Astrocyte (in vitro differentiated cells and primary cell): ENCODE measurements at regions not wholly inside any gene's neighbourhood (a gene's known extent, or its start where the extent isn't known, plus 50 kb on each side); places are given as distances from the start of the nearest gene placed in this dataset.

Experiments used
- DNase-seq: peaks from one replicate; pipeline ENCODE4 v3.0.0-alpha.2; 2010; ENCODE audit warnings: low read depth
- FAIRE-seq: peaks from 2 replicates; lab custom pipeline; 2011; peaks lifted over from hg19 to GRCh38; lab: Jason Lieb, UNC
- H2AFZ ChIP-seq: 2 replicates; pipeline ENCODE4 v1.6.0; 2012; ENCODE audit warnings: low read depth, low read length, inconsistent platforms
- H3K27ac ChIP-seq: 2 replicates; pipeline ENCODE4 v1.5.1; 2011; ENCODE audit warnings: low read depth, low read length, inconsistent platforms
- H3K27me3 ChIP-seq: 2 replicates; pipeline ENCODE4 v1.6.0; 2011; ENCODE audit warnings: low read length, inconsistent platforms; ENCODE audit not compliant: insufficient read depth
- H3K36me3 ChIP-seq: 2 replicates; pipeline ENCODE4 v1.5.1; 2011; ENCODE audit warnings: low read length, inconsistent platforms; ENCODE audit not compliant: insufficient read depth
- H3K4me1 ChIP-seq: 2 replicates; pipeline ENCODE4 v1.5.1; 2011; ENCODE audit warnings: low read length, inconsistent platforms; ENCODE audit not compliant: insufficient read depth
- H3K4me2 ChIP-seq: 2 replicates; pipeline ENCODE4 v1.6.0; 2012; ENCODE audit warnings: low read length, inconsistent platforms
- H3K4me3 ChIP-seq: 2 replicates; pipeline ENCODE4 v1.5.1; 2011; ENCODE audit warnings: low read depth, mild to moderate bottlenecking, low read length, inconsistent platforms; ENCODE audit not compliant: insufficient read depth
- H3K79me2 ChIP-seq: 2 replicates; pipeline ENCODE4 v1.6.0; 2012; ENCODE audit warnings: mild to moderate bottlenecking, low read length, inconsistent platforms; ENCODE audit not compliant: insufficient read depth
- H3K9ac ChIP-seq: 2 replicates; pipeline ENCODE4 v1.6.0; 2012; ENCODE audit warnings: mild to moderate bottlenecking, low read length, inconsistent platforms
- H3K9me3 ChIP-seq: 2 replicates; pipeline ENCODE4 v1.5.1; 2012; ENCODE audit warnings: low read depth, mild to moderate bottlenecking, low read length, inconsistent platforms; ENCODE audit not compliant: insufficient read depth
- H4K20me1 ChIP-seq: 2 replicates; pipeline ENCODE4 v1.6.0; 2012; ENCODE audit warnings: low read length, inconsistent platforms; ENCODE audit not compliant: insufficient read depth
- H3K27ac Mint-ChIP-seq: one replicate; pipeline ENCODE4 v1.8.0; 2021; ENCODE audit warnings: mild to moderate bottlenecking, mixed read lengths; ENCODE audit not compliant: unreplicated experiment
- H3K27me3 Mint-ChIP-seq: one replicate; pipeline ENCODE4 v1.8.0; 2021; ENCODE audit warnings: low read depth, mixed read lengths; ENCODE audit not compliant: unreplicated experiment
- H3K36me3 Mint-ChIP-seq: one replicate; pipeline ENCODE4 v1.8.0; 2021; ENCODE audit warnings: low read depth, mixed read lengths; ENCODE audit not compliant: unreplicated experiment
- H3K4me1 Mint-ChIP-seq: one replicate; pipeline ENCODE4 v1.8.0; 2021; ENCODE audit warnings: low read depth, mixed read lengths; ENCODE audit not compliant: unreplicated experiment
- H3K4me3 Mint-ChIP-seq: one replicate; pipeline ENCODE4 v1.8.0; 2021; ENCODE audit warnings: mild to moderate bottlenecking, moderate library complexity, mixed read lengths; ENCODE audit not compliant: unreplicated experiment
- H3K9me3 Mint-ChIP-seq: one replicate; pipeline ENCODE4 v1.8.0; 2021; ENCODE audit warnings: mild to moderate bottlenecking, mixed read lengths; ENCODE audit not compliant: unreplicated experiment
- EZH2 ChIP-seq: IDR thresholded peaks from 2 replicates; pipeline ENCODE4 v1.6.1; 2012; ENCODE audit warnings: mild to moderate bottlenecking, low read length, inconsistent platforms; ENCODE audit not compliant: insufficient read depth
- TF ChIP-seq, protein P1 (sequence below): IDR thresholded peaks from 2 replicates; pipeline ENCODE4 v1.5.1; 2011; ENCODE audit warnings: low read depth, mild to moderate bottlenecking, inconsistent platforms, low read length, moderate library complexity; ENCODE audit not compliant: insufficient read depth

DNA sequence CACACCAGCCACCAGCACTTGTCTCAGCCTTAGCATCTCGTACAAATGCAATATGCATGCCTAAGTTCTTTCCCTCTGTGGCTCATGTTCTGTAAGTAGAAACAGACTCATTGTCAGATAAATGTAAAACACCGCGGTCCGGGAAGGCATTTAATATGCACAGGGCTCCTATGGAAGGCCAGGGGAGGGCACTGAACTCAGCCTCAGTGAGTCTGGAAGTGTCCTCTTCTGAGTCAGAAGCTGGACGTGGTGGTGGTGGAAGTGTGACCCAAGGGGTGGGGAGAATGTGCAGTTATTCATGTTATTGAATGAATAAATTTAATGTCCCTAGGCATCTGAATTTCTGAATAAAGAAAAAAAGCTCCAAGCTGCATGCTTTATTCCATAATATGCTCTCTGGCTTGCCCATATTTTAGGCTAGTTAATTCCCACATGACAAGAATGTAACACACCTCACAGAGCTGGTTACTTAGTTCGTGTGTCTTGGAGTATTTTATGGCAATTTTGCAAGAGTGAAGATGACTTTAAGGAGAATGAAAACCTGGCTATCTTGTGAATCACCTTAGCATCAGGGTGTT lies 193.1 kb upstream of the GATB start:
- H3K27ac Mint-ChIP-seq: no peak overlapping the region
- peaks cover 16% of the 10 kb centered on the region for H3K4me1 Mint-ChIP-seq
- H3K36me3 Mint-ChIP-seq: no peaks in the 10 kb centered on the region
- Histone ChIP-seq H3K4me1 (peaks cover 8% of the 10 kb centered on the region), H3K9ac (no peak overlapping the region), H3K79me2 (no peaks in the 10 kb centered on the region), H2AFZ (no peak overlapping the region), H4K20me1 (no peaks in the 10 kb centered on the region), H3K27ac (no peak overlapping the region), H3K4me3 (no peak overlapping the region), H3K9me3 (no peaks in the 10 kb centered on the region), H3K36me3 (no peaks in the 10 kb centered on the region), H3K4me2 (no peak overlapping the region), H3K27me3 (no peaks in the 10 kb centered on the region)
- H3K9me3 Mint-ChIP-seq: no peaks in the 10 kb centered on the region
- H3K27me3 Mint-ChIP-seq: peaks cover 10% of the 10 kb centered on the region
- DNase-seq (no peak), FAIRE-seq (no peak)
- TF ChIP-seq EZH2: no peak
- TF ChIP-seq, protein P1, sequence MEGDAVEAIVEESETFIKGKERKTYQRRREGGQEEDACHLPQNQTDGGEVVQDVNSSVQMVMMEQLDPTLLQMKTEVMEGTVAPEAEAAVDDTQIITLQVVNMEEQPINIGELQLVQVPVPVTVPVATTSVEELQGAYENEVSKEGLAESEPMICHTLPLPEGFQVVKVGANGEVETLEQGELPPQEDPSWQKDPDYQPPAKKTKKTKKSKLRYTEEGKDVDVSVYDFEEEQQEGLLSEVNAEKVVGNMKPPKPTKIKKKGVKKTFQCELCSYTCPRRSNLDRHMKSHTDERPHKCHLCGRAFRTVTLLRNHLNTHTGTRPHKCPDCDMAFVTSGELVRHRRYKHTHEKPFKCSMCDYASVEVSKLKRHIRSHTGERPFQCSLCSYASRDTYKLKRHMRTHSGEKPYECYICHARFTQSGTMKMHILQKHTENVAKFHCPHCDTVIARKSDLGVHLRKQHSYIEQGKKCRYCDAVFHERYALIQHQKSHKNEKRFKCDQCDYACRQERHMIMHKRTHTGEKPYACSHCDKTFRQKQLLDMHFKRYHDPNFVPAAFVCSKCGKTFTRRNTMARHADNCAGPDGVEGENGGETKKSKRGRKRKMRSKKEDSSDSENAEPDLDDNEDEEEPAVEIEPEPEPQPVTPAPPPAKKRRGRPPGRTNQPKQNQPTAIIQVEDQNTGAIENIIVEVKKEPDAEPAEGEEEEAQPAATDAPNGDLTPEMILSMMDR: no peak
- no peak overlapping the region for H3K4me3 Mint-ChIP-seq

DNA sequence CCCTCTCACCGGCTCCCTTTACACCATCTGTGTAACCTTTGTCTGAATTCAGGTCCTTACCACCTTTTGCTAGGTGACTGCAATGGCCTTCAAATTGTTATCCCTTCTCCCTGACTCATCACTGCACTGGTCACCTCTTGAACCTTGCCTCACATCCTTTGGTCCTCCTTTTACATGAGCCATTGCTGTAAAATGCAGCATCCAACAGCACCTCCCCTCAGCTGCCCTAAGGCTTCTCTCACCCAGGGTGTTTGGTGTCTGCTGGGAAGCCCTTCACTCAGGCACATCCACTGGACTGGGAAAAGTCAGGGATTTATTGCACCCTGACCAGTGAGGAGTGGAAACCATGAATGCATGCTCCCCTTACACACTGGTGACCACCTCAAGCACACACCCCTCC lies 192.5 kb upstream of the GATB start:
- H3K27me3 ChIP-seq: no peaks in the 10 kb centered on the region
- H3K27ac ChIP-seq: no peak overlapping the region
- no peak overlapping the region for H3K4me3 ChIP-seq
- H4K20me1 ChIP-seq: no peaks in the 10 kb centered on the region
- DNase-seq (no peak), FAIRE-seq (no peak)
- H3K4me2 ChIP-seq: no peak overlapping the region
- no peaks in the 10 kb centered on the region for H3K36me3 ChIP-seq
- no peak overlapping the region for H3K9ac ChIP-seq
- Mint-ChIP-seq H3K36me3 (no peaks in the 10 kb centered on the region), H3K4me1 (peaks cover 16% of the 10 kb centered on the region), H3K27me3 (peaks cover 10% of the 10 kb centered on the region), H3K4me3 (no peak overlapping the region), H3K27ac (no peak overlapping the region), H3K9me3 (no peaks in the 10 kb centered on the region)
- TF ChIP-seq EZH2: no peak
- TF ChIP-seq, protein P1: no peak
- H3K79me2 ChIP-seq: no peaks in the 10 kb centered on the region
- H3K9me3 ChIP-seq: no peaks in the 10 kb centered on the region
- H2AFZ ChIP-seq: no peak overlapping the region
- H3K4me1 ChIP-seq: peaks cover 8% of the 10 kb centered on the region

- no peaks in the 10 kb centered on the region for H4K20me1 ChIP-seq
- H3K27me3 Mint-ChIP-seq: peaks cover 10% of the 10 kb centered on the region
- H3K27ac Mint-ChIP-seq: no peak overlapping the region
- H3K36me3 Mint-ChIP-seq: no peaks in the 10 kb centered on the region
- H3K4me3 ChIP-seq: no peak overlapping the region
- TF ChIP-seq, protein P1: no peak
- no peak for TF ChIP-seq EZH2
- FAIRE-seq: no peak
- no peak overlapping the region for H3K9ac ChIP-seq
- peaks cover 16% of the 10 kb centered on the region for H3K4me1 Mint-ChIP-seq
- DNase-seq: no peak
- no peak overlapping the region for H3K27ac ChIP-seq
- H3K4me1 ChIP-seq: peaks cover 8% of the 10 kb centered on the region
- H3K9me3 Mint-ChIP-seq: peaks cover 4% of the 10 kb centered on the region
- no peaks in the 10 kb centered on the region for H3K9me3 ChIP-seq
- no peaks in the 10 kb centered on the region for H3K36me3 ChIP-seq
- H3K79me2 ChIP-seq: no peaks in the 10 kb centered on the region
- H2AFZ ChIP-seq: no peak overlapping the region
- no peak overlapping the region for H3K4me2 ChIP-seq
- H3K27me3 ChIP-seq: no peaks in the 10 kb centered on the region
- H3K4me3 Mint-ChIP-seq: no peak overlapping the region
Measured at GRCh38 chr4:151952711-151953254, 192.0 kb upstream of the GATB start.
